MM.1S (cell line): ENCODE measurements at regions not wholly inside any gene's neighbourhood (a gene's known extent, or its start where the extent isn't known, plus 50 kb on each side); places are given as distances from the start of the nearest gene placed in this dataset.

Experiments
- EZH2 ChIP-seq: fragments of 300-600 bp; sonication (generic); optimal IDR thresholded peaks from 2 replicates; pipeline ENCODE3; 2017; ENCODE audit warnings: low read depth, mild to moderate bottlenecking, antibody characterized with exemption, low read length, mixed read lengths
- TF ChIP-seq, protein P1 (sequence below): fragments of 300-600 bp; sonication (generic); IDR thresholded peaks from 2 replicates; pipeline ENCODE4 v1.5.1; 2016; ENCODE audit warnings: antibody characterized with exemption, low read length, mixed read lengths

DNA sequence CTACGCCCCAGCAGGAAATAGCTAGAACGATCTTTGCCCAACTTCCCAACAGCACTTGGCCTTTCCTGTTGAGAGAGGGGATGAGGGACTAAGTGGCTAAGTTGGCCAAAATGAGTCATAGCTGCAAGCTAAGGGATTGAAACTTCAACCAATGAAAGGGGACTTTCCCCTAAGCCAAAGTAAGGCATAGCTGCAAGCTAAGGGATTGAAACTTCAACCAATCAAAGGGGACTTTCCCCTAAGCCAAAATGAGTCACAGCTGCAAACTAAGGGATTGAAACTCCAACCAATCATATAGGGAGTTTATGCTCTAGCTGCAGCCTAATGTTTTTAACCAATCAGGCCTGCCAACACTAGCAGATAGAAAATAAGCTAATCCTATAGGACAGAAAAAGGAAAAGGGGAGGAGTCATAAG lies 100.5 kb upstream of the SSTR1 start:
- TF ChIP-seq EZH2: no peak
- TF ChIP-seq, protein P1, sequence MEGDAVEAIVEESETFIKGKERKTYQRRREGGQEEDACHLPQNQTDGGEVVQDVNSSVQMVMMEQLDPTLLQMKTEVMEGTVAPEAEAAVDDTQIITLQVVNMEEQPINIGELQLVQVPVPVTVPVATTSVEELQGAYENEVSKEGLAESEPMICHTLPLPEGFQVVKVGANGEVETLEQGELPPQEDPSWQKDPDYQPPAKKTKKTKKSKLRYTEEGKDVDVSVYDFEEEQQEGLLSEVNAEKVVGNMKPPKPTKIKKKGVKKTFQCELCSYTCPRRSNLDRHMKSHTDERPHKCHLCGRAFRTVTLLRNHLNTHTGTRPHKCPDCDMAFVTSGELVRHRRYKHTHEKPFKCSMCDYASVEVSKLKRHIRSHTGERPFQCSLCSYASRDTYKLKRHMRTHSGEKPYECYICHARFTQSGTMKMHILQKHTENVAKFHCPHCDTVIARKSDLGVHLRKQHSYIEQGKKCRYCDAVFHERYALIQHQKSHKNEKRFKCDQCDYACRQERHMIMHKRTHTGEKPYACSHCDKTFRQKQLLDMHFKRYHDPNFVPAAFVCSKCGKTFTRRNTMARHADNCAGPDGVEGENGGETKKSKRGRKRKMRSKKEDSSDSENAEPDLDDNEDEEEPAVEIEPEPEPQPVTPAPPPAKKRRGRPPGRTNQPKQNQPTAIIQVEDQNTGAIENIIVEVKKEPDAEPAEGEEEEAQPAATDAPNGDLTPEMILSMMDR: no peak
